Ecto neural progenitor cell (in vitro differentiated cells): ENCODE measurements at regions not wholly inside any gene's neighbourhood (a gene's known extent, or its start where the extent isn't known, plus 50 kb on each side); places are given as distances from the start of the nearest gene placed in this dataset.

Experiments
- DNase-seq: peaks from one replicate; pipeline ENCODE4 v3.0.0-alpha.2; 2018; ENCODE audit warnings: low spot score

- DNase-seq: no peak
Observed at GRCh38 chr7:46203926-46204325, 282.9 kb upstream of the IGFBP3 start.

GRCh38 chr7:46202379-46202778 lies 281.3 kb upstream of the IGFBP3 start:
- no peak for DNase-seq

GRCh38 chr7:46201961-46202360 lies 280.9 kb upstream of the IGFBP3 start:
- no peak for DNase-seq

- no peak for DNase-seq
Observed at GRCh38 chr7:46198701-46199100, 277.6 kb upstream of the IGFBP3 start.

- no peak for DNase-seq
Observed at GRCh38 chr7:46197785-46198540, 276.9 kb upstream of the IGFBP3 start.

- DNase-seq: no peak
Observed at GRCh38 chr7:46195934-46196333, 274.9 kb upstream of the IGFBP3 start.

GRCh38 chr7:46192271-46192670 lies 271.2 kb upstream of the IGFBP3 start:
- DNase-seq: no peak

- no peak for DNase-seq
Observed at GRCh38 chr7:46191776-46192175, 270.7 kb upstream of the IGFBP3 start.

- no peak for DNase-seq
Observed at GRCh38 chr7:46191296-46191695, 270.2 kb upstream of the IGFBP3 start.

GRCh38 chr7:46189255-46189790 lies 268.3 kb upstream of the IGFBP3 start:
- DNase-seq: no peak

GRCh38 chr7:46186131-46186530 lies 265.1 kb upstream of the IGFBP3 start:
- DNase-seq: no peak

GRCh38 chr7:46179061-46179610 lies 258.1 kb upstream of the IGFBP3 start:
- DNase-seq: no peak

- DNase-seq: no peak
Observed at GRCh38 chr7:46178661-46179060, 257.6 kb upstream of the IGFBP3 start.

GRCh38 chr7:46177821-46178220 lies 256.7 kb upstream of the IGFBP3 start:
- no peak for DNase-seq

GRCh38 chr7:46175221-46175620 lies 254.1 kb upstream of the IGFBP3 start:
- no peak for DNase-seq

GRCh38 chr7:46174196-46174580 lies 253.1 kb upstream of the IGFBP3 start:
- no peak for DNase-seq

- no peak for DNase-seq
Observed at GRCh38 chr7:46173476-46174195, 252.6 kb upstream of the IGFBP3 start.

GRCh38 chr7:46170792-46171191 lies 249.7 kb upstream of the IGFBP3 start:
- no peak for DNase-seq

GRCh38 chr7:46170021-46170420 lies 248.9 kb upstream of the IGFBP3 start:
- DNase-seq: no peak

GRCh38 chr7:46169384-46169755 lies 248.3 kb upstream of the IGFBP3 start:
- no peak for DNase-seq

- no peak for DNase-seq
Observed at GRCh38 chr7:46168671-46169383, 247.8 kb upstream of the IGFBP3 start.

GRCh38 chr7:46168231-46168630 lies 247.2 kb upstream of the IGFBP3 start:
- DNase-seq: no peak

GRCh38 chr7:46165276-46165675 lies 244.2 kb upstream of the IGFBP3 start:
- no peak for DNase-seq
